ENCODE measurements at regions not wholly inside any gene's neighbourhood (a gene's known extent, or its start where the extent isn't known, plus 50 kb on each side); places are given as distances from the start of the nearest gene placed in this dataset.
"Not testable (repeated sequence)": the region's sequence is repeated elsewhere in the genome, so short reads cannot be mapped to it uniquely, and the experiment has no call there.

DNA sequence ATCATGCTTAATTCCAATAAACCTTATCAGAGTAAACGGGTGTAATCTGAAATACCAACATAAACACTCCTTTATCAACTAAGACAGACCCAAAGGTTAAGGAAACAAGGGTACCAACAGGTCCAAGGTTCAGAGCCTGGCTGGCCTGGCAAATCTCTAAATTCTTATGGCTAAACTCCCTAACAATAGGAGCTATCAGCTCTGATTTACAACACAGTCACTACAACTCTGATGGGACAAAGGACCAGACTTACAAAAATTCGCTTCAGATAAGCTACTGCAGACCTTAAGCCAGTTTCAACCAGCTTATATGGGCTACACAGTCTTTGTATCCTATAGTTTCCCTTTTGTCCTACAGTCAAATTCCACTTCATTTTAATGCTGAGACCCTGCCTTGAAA is 381.9 kb downstream of the ZWINT start:
- Histone ChIP-seq H3K9me3 (ENCODE audit: control insufficient read depth in 1 of 2, low read length in 2 of 2) (no peaks in the 10 kb centered on the region), H3K27ac (ENCODE audit: low read depth, low read length) (no peak overlapping the region), H3K27me3 (ENCODE audit: control insufficient read depth in 1 of 2, insufficient read depth in 2 of 2, low read length in 2 of 2) (no peaks in the 10 kb centered on the region), H3K36me3 (ENCODE audit: control insufficient read depth in 1 of 2, insufficient read depth in 2 of 2, low read length in 2 of 2) (no peaks in the 10 kb centered on the region), H3K4me3 (ENCODE audit: low read depth in 1 of 2, low read length in 2 of 2) (no peak overlapping the region), H3K4me1 (ENCODE audit: control insufficient read depth in 1 of 2, insufficient read depth in 2 of 2, low read length in 2 of 2) (no peaks in the 10 kb centered on the region), H3K9ac (ENCODE audit: low read depth in 1 of 2, low read length in 2 of 2) (no peak overlapping the region)

- Histone ChIP-seq H3K9me3 (ENCODE audit: control insufficient read depth in 1 of 2, low read length in 2 of 2) (no peaks in the 10 kb centered on the region), H3K27me3 (ENCODE audit: control insufficient read depth in 1 of 2, insufficient read depth in 2 of 2, low read length in 2 of 2) (no peaks in the 10 kb centered on the region), H3K4me1 (ENCODE audit: control insufficient read depth in 1 of 2, insufficient read depth in 2 of 2, low read length in 2 of 2) (no peaks in the 10 kb centered on the region), H3K9ac (ENCODE audit: low read depth in 1 of 2, low read length in 2 of 2) (no peak overlapping the region), H3K27ac (ENCODE audit: low read depth, low read length) (no peak overlapping the region), H3K4me3 (ENCODE audit: low read depth in 1 of 2, low read length in 2 of 2) (no peak overlapping the region), H3K36me3 (ENCODE audit: control insufficient read depth in 1 of 2, insufficient read depth in 2 of 2, low read length in 2 of 2) (no peaks in the 10 kb centered on the region)
Observed at GRCh38 chr10:55966101-55966500, 395.0 kb downstream of the ZWINT start.

GRCh38 chr10:55943403-55943802 is 417.7 kb downstream of the ZWINT start:
- Histone ChIP-seq H3K4me1 (ENCODE audit: control insufficient read depth in 1 of 2, insufficient read depth in 2 of 2, low read length in 2 of 2) (no peaks in the 10 kb centered on the region), H3K9me3 (ENCODE audit: control insufficient read depth in 1 of 2, low read length in 2 of 2) (peaks cover 0 to 2% of the 10 kb centered on the region in 2 donors), H3K9ac (ENCODE audit: low read depth in 1 of 2, low read length in 2 of 2) (no peak overlapping the region), H3K4me3 (ENCODE audit: low read depth in 1 of 2, low read length in 2 of 2) (no peak overlapping the region), H3K36me3 (ENCODE audit: control insufficient read depth in 1 of 2, insufficient read depth in 2 of 2, low read length in 2 of 2) (no peaks in the 10 kb centered on the region), H3K27ac (ENCODE audit: low read depth, low read length) (no peak overlapping the region), H3K27me3 (ENCODE audit: control insufficient read depth in 1 of 2, insufficient read depth in 2 of 2, low read length in 2 of 2) (no peaks in the 10 kb centered on the region)

DNA sequence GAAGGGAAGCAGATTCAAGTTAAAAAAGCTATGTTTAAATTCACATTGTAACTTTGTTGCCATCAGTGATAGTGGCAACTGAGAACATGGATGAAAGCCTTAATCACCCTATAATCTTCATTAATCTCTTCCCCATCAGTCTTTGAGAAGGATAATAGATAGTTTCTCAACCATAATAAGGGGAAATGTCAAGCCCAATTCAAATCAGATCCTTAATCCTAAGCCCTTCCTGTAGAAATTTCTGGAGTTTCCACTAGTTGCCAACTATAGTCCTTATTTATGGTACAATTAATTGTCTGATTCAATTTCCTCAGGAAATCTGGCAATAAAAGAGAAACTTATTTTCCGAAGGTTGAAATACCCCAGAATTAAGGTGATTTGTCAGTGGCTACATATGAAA is 431.8 kb downstream of the ZWINT start:
- no peak overlapping the region for H3K27ac ChIP-seq (ENCODE audit: low read depth, low read length)
- H3K9ac ChIP-seq (ENCODE audit: low read depth in 1 of 2, low read length in 2 of 2): no peak overlapping the region
- H3K36me3 ChIP-seq (ENCODE audit: control insufficient read depth in 1 of 2, insufficient read depth in 2 of 2, low read length in 2 of 2): no peaks in the 10 kb centered on the region

GRCh38 chr10:55899472-55900147 is 461.4 kb downstream of the ZWINT start:
- not testable (repeated sequence) for H3K36me3 ChIP-seq (ENCODE audit: control insufficient read depth in 1 of 2, insufficient read depth in 2 of 2, low read length in 2 of 2); H3K27ac ChIP-seq (ENCODE audit: low read depth, low read length); H3K4me3 ChIP-seq (ENCODE audit: low read depth in 1 of 2, low read length in 2 of 2); H3K27me3 ChIP-seq (ENCODE audit: control insufficient read depth in 1 of 2, insufficient read depth in 2 of 2, low read length in 2 of 2); H3K9me3 ChIP-seq (ENCODE audit: control insufficient read depth in 1 of 2, low read length in 2 of 2); H3K4me1 ChIP-seq (ENCODE audit: control insufficient read depth in 1 of 2, insufficient read depth in 2 of 2, low read length in 2 of 2); H3K9ac ChIP-seq (ENCODE audit: low read depth in 1 of 2, low read length in 2 of 2)

More for the DNA sequence above, 431.8 kb downstream of the ZWINT start:
- no peak overlapping the region for H3K4me3 ChIP-seq (ENCODE audit: low read depth in 1 of 2, low read length in 2 of 2)
- H3K4me1 ChIP-seq (ENCODE audit: control insufficient read depth in 1 of 2, insufficient read depth in 2 of 2, low read length in 2 of 2): no peaks in the 10 kb centered on the region
- H3K27me3 ChIP-seq (ENCODE audit: control insufficient read depth in 1 of 2, insufficient read depth in 2 of 2, low read length in 2 of 2): no peaks in the 10 kb centered on the region
- no peaks in the 10 kb centered on the region for H3K9me3 ChIP-seq (ENCODE audit: control insufficient read depth in 1 of 2, low read length in 2 of 2)

GRCh38 chr10:55897490-55897921 is 463.6 kb downstream of the ZWINT start:
- Histone ChIP-seq H3K4me1 (ENCODE audit: control insufficient read depth in 1 of 2, insufficient read depth in 2 of 2, low read length in 2 of 2) (no peaks in the 10 kb centered on the region), H3K27ac (ENCODE audit: low read depth, low read length) (no peak overlapping the region), H3K9ac (ENCODE audit: low read depth in 1 of 2, low read length in 2 of 2) (no peak overlapping the region), H3K27me3 (ENCODE audit: control insufficient read depth in 1 of 2, insufficient read depth in 2 of 2, low read length in 2 of 2) (no peaks in the 10 kb centered on the region), H3K36me3 (ENCODE audit: control insufficient read depth in 1 of 2, insufficient read depth in 2 of 2, low read length in 2 of 2) (no peaks in the 10 kb centered on the region), H3K9me3 (ENCODE audit: control insufficient read depth in 1 of 2, low read length in 2 of 2) (no peaks in the 10 kb centered on the region), H3K4me3 (ENCODE audit: low read depth in 1 of 2, low read length in 2 of 2) (no peak overlapping the region)

- H3K9ac ChIP-seq (ENCODE audit: low read depth in 1 of 2, low read length in 2 of 2): no peak overlapping the region
- H3K9me3 ChIP-seq (ENCODE audit: control insufficient read depth in 1 of 2, low read length in 2 of 2): no peaks in the 10 kb centered on the region
- no peaks in the 10 kb centered on the region for H3K4me1 ChIP-seq (ENCODE audit: control insufficient read depth in 1 of 2, insufficient read depth in 2 of 2, low read length in 2 of 2)
- H3K4me3 ChIP-seq (ENCODE audit: low read depth in 1 of 2, low read length in 2 of 2): no peak overlapping the region
- H3K36me3 ChIP-seq (ENCODE audit: control insufficient read depth in 1 of 2, insufficient read depth in 2 of 2, low read length in 2 of 2): no peaks in the 10 kb centered on the region
- H3K27ac ChIP-seq (ENCODE audit: low read depth, low read length): no peak overlapping the region
- H3K27me3 ChIP-seq (ENCODE audit: control insufficient read depth in 1 of 2, insufficient read depth in 2 of 2, low read length in 2 of 2): no peaks in the 10 kb centered on the region
Observed at GRCh38 chr10:55892276-55892675, 468.8 kb downstream of the ZWINT start.

- Histone ChIP-seq H3K4me1 (ENCODE audit: control insufficient read depth in 1 of 2, insufficient read depth in 2 of 2, low read length in 2 of 2) (no peaks in the 10 kb centered on the region), H3K9ac (ENCODE audit: low read depth in 1 of 2, low read length in 2 of 2) (no peak overlapping the region), H3K9me3 (ENCODE audit: control insufficient read depth in 1 of 2, low read length in 2 of 2) (peaks cover 0 to 4% of the 10 kb centered on the region in 2 donors), H3K27me3 (ENCODE audit: control insufficient read depth in 1 of 2, insufficient read depth in 2 of 2, low read length in 2 of 2) (no peaks in the 10 kb centered on the region), H3K36me3 (ENCODE audit: control insufficient read depth in 1 of 2, insufficient read depth in 2 of 2, low read length in 2 of 2) (no peaks in the 10 kb centered on the region), H3K27ac (ENCODE audit: low read depth, low read length) (no peak overlapping the region), H3K4me3 (ENCODE audit: low read depth in 1 of 2, low read length in 2 of 2) (no peak overlapping the region)
Observed at GRCh38 chr10:55881588-55881987, 479.5 kb downstream of the ZWINT start.

DNA sequence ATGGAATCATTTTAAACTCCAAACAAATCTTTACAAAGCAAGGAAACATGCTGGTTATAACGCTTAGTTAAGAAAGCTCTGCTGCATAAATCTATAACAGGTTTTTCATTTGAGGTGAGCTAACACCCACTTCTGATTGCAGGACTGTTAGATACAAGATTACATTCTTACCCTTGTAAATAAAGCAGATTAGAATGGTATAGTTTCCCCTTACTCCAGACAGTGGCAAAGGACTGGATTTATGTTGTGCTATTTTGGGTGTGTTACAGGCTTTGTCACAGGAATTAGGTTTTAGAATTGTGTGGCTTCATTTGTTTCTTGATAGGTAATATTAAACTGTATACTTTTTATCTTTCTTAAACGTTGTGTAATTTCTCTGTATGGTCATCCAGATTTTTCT is 487.6 kb downstream of the ZWINT start:
- Histone ChIP-seq H3K9ac (ENCODE audit: low read depth in 1 of 2, low read length in 2 of 2) (no peak overlapping the region), H3K4me3 (ENCODE audit: low read depth in 1 of 2, low read length in 2 of 2) (no peak overlapping the region), H3K4me1 (ENCODE audit: control insufficient read depth in 1 of 2, insufficient read depth in 2 of 2, low read length in 2 of 2) (no peaks in the 10 kb centered on the region), H3K27me3 (ENCODE audit: control insufficient read depth in 1 of 2, insufficient read depth in 2 of 2, low read length in 2 of 2) (no peaks in the 10 kb centered on the region), H3K27ac (ENCODE audit: low read depth, low read length) (no peak overlapping the region), H3K9me3 (ENCODE audit: control insufficient read depth in 1 of 2, low read length in 2 of 2) (peaks cover 0 to 4% of the 10 kb centered on the region in 2 donors), H3K36me3 (ENCODE audit: control insufficient read depth in 1 of 2, insufficient read depth in 2 of 2, low read length in 2 of 2) (no peaks in the 10 kb centered on the region)

DNA sequence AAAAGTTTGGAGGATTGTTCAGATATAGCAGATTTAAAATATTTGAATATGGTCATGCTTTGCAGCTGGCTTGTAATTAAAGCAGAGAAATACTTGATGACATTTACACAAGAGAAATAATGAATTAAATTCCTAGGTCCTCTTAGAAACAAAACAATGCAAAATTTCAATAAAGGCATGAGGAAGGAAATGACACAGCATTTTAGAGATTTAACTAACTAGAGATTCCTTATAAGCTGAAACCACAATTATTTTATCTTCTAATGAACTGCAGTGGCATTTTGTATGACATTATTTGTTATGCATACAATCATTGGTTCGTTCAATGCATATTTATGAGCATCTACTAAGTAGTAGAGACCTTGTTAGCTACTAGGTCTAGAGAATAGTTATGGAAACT is 490.9 kb downstream of the ZWINT start:
- H3K4me1 ChIP-seq (ENCODE audit: control insufficient read depth in 1 of 2, insufficient read depth in 2 of 2, low read length in 2 of 2): no peaks in the 10 kb centered on the region
- H3K27ac ChIP-seq (ENCODE audit: low read depth, low read length): no peak overlapping the region
- peaks cover 0 to 4% of the 10 kb centered on the region in 2 donors for H3K9me3 ChIP-seq (ENCODE audit: control insufficient read depth in 1 of 2, low read length in 2 of 2)
- H3K36me3 ChIP-seq (ENCODE audit: control insufficient read depth in 1 of 2, insufficient read depth in 2 of 2, low read length in 2 of 2): no peaks in the 10 kb centered on the region
- no peak overlapping the region for H3K4me3 ChIP-seq (ENCODE audit: low read depth in 1 of 2, low read length in 2 of 2)
- H3K27me3 ChIP-seq (ENCODE audit: control insufficient read depth in 1 of 2, insufficient read depth in 2 of 2, low read length in 2 of 2): no peaks in the 10 kb centered on the region
- H3K9ac ChIP-seq (ENCODE audit: low read depth in 1 of 2, low read length in 2 of 2): no peak overlapping the region

GRCh38 chr10:55867848-55868247 is 493.2 kb downstream of the ZWINT start:
- H3K9ac ChIP-seq (ENCODE audit: low read depth in 1 of 2, low read length in 2 of 2): no peak overlapping the region
- no peak overlapping the region for H3K27ac ChIP-seq (ENCODE audit: low read depth, low read length)
- no peak overlapping the region for H3K4me3 ChIP-seq (ENCODE audit: low read depth in 1 of 2, low read length in 2 of 2)
- H3K27me3 ChIP-seq (ENCODE audit: control insufficient read depth in 1 of 2, insufficient read depth in 2 of 2, low read length in 2 of 2): no peaks in the 10 kb centered on the region
- no peaks in the 10 kb centered on the region for H3K4me1 ChIP-seq (ENCODE audit: control insufficient read depth in 1 of 2, insufficient read depth in 2 of 2, low read length in 2 of 2)
- peaks cover 0 to 4% of the 10 kb centered on the region in 2 donors for H3K9me3 ChIP-seq (ENCODE audit: control insufficient read depth in 1 of 2, low read length in 2 of 2)
- H3K36me3 ChIP-seq (ENCODE audit: control insufficient read depth in 1 of 2, insufficient read depth in 2 of 2, low read length in 2 of 2): no peaks in the 10 kb centered on the region
